ENCODE measurements at regions not wholly inside any gene's neighbourhood (a gene's known extent, or its start where the extent isn't known, plus 50 kb on each side); places are given as distances from the start of the nearest gene placed in this dataset.
"Not testable (repeated sequence)": the region's sequence is repeated elsewhere in the genome, so short reads cannot be mapped to it uniquely, and the experiment has no call there.

DNA sequence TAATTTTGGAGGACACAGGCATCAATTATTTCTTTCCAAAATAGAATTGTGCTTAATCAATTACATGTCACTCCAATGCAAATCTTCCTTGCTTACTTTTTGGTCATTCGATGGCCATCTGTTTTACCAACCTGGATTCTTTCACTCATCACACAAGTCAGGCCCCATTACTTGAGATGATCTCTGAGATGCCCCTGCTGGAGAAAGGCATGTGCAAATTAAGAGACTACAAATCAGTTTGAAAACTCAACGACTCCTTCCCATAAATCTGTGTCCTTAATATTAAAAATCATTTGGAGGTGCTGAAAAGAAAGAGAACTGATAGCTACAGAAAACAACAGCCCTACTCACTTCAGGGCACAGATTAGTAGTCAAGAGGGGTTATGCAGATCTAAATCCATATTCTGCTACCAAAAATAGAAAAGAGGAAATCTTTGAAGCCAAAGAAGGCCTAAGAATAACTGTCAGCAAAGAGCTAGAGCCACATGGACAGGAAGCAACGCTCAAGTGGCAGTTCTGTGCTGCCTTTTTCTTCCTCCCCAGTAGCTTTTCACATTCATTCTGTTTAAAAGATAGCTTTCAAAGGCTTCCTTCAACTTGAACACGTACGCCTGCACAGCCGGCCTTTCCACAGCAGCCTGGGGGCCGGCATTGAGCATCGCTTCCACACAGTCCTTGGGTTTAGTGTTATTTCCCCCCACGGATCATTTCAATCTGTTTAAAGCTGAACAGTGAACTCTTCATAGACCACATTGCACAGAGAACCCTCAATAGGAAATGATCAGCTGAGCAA lies 79.3 kb upstream of the MAP3K1 start:
- Histone ChIP-seq H3K4me1 (ENCODE audit: control insufficient read depth in 1 of 2, insufficient read depth in 1 of 2, low read depth in 1 of 2, low read length in 1 of 2) (peaks cover 8 to 12% of the 10 kb centered on the region in 2 experiments), H3K27ac (peak overlapping the region; percentile 19)
- TF ChIP-seq CTCF (IDR thresholded peaks at IDR 0.05): no peak

GRCh38 chr5:56734091-56734694 lies 81.2 kb upstream of the MAP3K1 start:
- no peak overlapping the region for H3K4me3 ChIP-seq (ENCODE audit: low read depth in 1 of 2, low read length in 1 of 2)
- no peaks in the 10 kb centered on the region for H3K27me3 ChIP-seq
- H3K4me1 ChIP-seq (ENCODE audit: control insufficient read depth in 1 of 2, insufficient read depth in 1 of 2, low read depth in 1 of 2, low read length in 1 of 2): peaks cover 8 to 12% of the 10 kb centered on the region in 2 experiments
- H3K27ac ChIP-seq: no peak overlapping the region
- no peak for TF ChIP-seq CTCF (IDR thresholded peaks at IDR 0.05)
- no peaks in the 10 kb centered on the region for H3K36me3 ChIP-seq
- H3K9me3 ChIP-seq: no peaks in the 10 kb centered on the region

More for the DNA sequence above, 79.3 kb upstream of the MAP3K1 start:
- Histone ChIP-seq H3K9me3 (no peaks in the 10 kb centered on the region), H3K36me3 (no peaks in the 10 kb centered on the region), H3K4me3 (ENCODE audit: low read depth in 1 of 2, low read length in 1 of 2) (no peak overlapping the region), H3K27me3 (no peaks in the 10 kb centered on the region)

- H3K4me1 ChIP-seq (ENCODE audit: control insufficient read depth in 1 of 2, insufficient read depth in 1 of 2, low read depth in 1 of 2, low read length in 1 of 2): peaks cover 8 to 12% of the 10 kb centered on the region in 2 experiments
- H3K27ac ChIP-seq: no peak overlapping the region
- TF ChIP-seq CTCF (IDR thresholded peaks at IDR 0.05): no peak
These were observed 81.8 kb upstream of the MAP3K1 start for GRCh38 chr5:56733580-56733979.

DNA sequence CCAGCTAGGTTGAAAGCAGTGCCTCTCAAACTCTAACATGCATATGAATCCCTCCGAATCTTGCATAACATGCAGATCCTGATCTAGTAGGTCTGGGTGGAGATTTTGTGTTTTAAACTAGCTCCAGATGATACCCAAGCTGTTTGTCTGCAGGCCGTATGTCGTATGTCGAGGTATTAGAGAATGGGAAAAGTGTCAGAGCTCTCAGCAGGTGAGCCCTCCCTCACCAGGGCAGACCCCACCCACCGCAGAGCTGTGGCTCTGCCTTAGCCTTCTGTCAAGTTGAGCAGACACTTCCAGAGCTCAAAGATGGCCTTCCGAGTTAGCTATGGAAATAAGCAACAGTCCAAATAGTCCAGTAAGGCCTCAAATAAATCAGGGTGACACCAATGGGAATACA lies 83.2 kb upstream of the MAP3K1 start:
- Histone ChIP-seq H3K27ac (no peak overlapping the region), H3K4me1 (ENCODE audit: control insufficient read depth in 1 of 2, insufficient read depth in 1 of 2, low read depth in 1 of 2, low read length in 1 of 2) (peaks cover 6 to 7% of the 10 kb centered on the region in 2 experiments)
- TF ChIP-seq CTCF (IDR thresholded peaks at IDR 0.05): no peak

More at GRCh38 chr5:56733580-56733979, 81.8 kb upstream of the MAP3K1 start:
- Histone ChIP-seq H3K4me3 (ENCODE audit: low read depth in 1 of 2, low read length in 1 of 2) (no peak overlapping the region), H3K36me3 (no peaks in the 10 kb centered on the region), H3K9me3 (no peaks in the 10 kb centered on the region), H3K27me3 (no peaks in the 10 kb centered on the region)

GRCh38 chr5:56731473-56731872 lies 83.9 kb upstream of the MAP3K1 start:
- H3K4me3 ChIP-seq (ENCODE audit: low read depth in 1 of 2, low read length in 1 of 2); H3K27ac ChIP-seq; H3K27me3 ChIP-seq; H3K36me3 ChIP-seq; H3K4me1 ChIP-seq (ENCODE audit: control insufficient read depth in 1 of 2, insufficient read depth in 1 of 2, low read depth in 1 of 2, low read length in 1 of 2); H3K9me3 ChIP-seq: not testable (repeated sequence)

More for the DNA sequence above, 83.2 kb upstream of the MAP3K1 start:
- no peaks in the 10 kb centered on the region for H3K36me3 ChIP-seq
- H3K4me3 ChIP-seq (ENCODE audit: low read depth in 1 of 2, low read length in 1 of 2): no peak overlapping the region
- no peaks in the 10 kb centered on the region for H3K27me3 ChIP-seq
- H3K9me3 ChIP-seq: no peaks in the 10 kb centered on the region

GRCh38 chr5:56729488-56729887 lies 85.9 kb upstream of the MAP3K1 start:
- no peaks in the 10 kb centered on the region for H3K9me3 ChIP-seq
- no peak for TF ChIP-seq CTCF (IDR thresholded peaks at IDR 0.05)

More at GRCh38 chr5:56729488-56729887, 85.9 kb upstream of the MAP3K1 start:
- H3K36me3 ChIP-seq: no peaks in the 10 kb centered on the region
- no peaks in the 10 kb centered on the region for H3K4me1 ChIP-seq (ENCODE audit: control insufficient read depth in 1 of 2, insufficient read depth in 1 of 2, low read depth in 1 of 2, low read length in 1 of 2)
- no peaks in the 10 kb centered on the region for H3K27me3 ChIP-seq
- no peak overlapping the region for H3K4me3 ChIP-seq (ENCODE audit: low read depth in 1 of 2, low read length in 1 of 2)
- no peak overlapping the region for H3K27ac ChIP-seq

Data from neutrophil (primary cell).